Ecto neural progenitor cell (in vitro differentiated cells): ENCODE measurements at regions not wholly inside any gene's neighbourhood (a gene's known extent, or its start where the extent isn't known, plus 50 kb on each side); places are given as distances from the start of the nearest gene placed in this dataset.

Experiments used
- DNase-seq: peaks from one replicate; pipeline ENCODE4 v3.0.0-alpha.2; 2018; ENCODE audit warnings: low spot score

DNA sequence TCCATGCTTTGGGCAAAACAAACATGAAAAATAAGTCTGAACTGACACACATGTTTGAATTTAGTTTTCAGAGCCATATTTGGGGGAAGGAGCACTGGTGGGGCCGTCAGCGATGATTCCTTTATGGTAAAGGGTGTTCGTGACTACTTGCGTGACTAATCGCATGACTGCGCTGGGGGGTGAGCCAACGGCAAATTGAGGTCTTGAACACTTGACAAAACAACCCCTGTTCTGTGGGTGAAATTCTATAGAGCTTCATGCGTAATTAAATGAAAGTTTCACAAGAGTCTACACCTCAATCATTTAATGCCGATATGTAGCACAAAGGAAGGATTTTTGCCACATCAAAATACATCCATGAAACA lies 127.5 kb upstream of the CYP1B1 start:
- DNase-seq, result no peak

DNA sequence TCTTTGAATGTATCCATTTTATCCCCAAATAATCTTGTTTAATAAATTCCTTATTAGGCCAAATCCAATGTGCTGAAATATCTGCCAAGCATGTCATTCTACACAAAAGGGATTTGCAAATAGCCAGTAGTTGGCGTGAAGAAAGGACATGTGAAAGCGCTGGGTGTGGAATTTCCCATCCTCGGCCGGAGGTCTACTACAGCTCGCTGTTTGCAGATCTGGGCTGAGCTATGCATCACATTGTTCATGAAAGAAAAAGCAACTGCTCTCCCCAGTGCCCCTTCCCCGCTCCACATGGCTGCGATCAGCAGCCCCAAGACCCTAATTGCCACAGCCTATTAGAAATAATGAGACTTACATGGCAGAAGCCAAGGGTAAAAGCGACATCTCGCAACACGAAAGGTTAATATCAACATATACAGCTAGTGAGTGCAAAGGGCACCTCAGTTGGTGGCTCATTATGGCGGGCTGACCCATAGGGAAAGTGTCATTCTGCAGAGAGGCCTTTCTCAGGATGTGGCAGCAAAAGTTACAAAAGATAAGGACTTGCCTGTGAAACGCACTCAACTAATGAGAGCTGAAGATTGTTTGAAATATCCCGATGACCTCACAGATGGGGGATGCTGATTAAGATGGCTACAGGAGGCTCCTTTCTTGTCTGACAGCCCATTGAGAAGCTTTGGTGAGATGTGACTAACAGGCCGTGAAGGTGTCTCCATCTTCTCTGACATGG lies 126.9 kb upstream of the CYP1B1 start:
- DNase-seq, result no peak

DNA sequence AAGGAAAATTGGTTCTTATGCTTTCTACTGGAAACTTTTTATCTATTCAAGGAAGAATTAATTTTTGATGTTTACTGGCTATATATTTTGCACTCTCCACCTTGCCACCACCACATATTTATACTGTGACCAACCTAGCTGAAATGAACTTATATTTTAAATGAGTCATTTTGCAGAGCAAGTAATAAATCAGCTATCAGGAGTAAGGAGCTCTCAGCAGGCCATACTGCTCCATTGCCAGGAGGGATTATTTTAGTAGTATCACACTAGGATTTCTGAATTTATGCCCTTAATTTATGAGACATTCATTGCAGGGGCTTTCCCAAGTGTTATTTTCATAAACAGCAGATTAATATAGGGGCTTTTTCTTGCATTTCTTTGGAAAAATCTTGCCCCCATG lies 125.8 kb upstream of the CYP1B1 start:
- DNase-seq, result no peak

DNA sequence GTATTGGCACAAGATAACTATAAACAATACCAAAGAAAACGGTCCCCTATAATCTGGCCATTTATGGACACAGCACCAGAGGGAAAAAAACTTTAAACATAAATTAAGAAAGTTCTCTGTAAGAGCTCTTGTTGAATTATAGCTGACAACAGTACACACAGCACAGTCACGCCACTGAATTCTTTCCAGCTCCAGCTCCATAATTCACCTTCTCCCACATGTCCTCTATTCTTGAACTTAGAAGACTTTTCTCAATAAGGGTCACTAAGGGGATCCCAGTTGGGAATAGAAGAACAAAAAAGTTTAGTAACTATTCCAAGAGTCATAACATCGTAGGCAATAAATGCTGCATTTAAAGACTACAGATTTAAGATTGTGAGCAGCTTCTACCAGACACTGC lies 124.6 kb upstream of the CYP1B1 start:
- no peak for DNase-seq

DNA sequence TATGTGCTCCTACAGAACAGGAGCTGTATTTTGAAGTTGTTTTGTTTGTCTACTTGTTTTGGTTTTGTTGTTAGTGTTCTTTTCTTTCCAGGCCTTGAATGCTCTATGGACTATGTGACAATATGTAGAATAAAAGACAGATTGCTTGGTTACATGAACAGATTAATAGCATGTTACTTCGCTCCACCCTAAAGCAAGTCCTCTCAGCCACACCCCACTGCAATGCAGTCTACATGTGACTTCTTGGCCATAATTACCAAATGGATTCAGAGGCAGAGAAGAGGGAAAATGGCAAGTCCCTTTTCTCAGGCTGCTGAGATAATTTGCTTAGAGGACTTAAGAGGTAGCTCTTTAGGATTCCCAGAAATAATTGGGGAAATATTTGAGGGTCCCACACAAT lies 123.2 kb upstream of the CYP1B1 start:
- DNase-seq, result no peak

DNA sequence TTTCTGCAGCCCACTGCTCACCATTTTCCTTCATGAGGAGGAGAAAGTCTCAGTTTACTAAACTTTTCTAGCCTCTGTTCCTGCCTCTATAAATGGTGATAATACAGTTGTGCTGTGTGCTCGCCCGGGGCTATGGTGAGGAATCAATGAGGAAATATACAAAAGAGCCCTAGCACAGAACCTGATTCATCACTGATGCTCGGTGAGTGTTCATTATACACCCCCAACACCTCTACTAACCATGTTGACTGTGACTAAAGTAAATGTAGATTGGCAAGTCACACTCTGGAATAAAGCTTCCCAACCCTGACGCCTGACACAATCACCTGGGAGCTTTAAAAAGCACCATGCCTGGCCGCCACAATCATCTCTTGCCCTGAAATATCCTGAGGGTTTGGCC lies 118.8 kb upstream of the CYP1B1 start:
- no peak for DNase-seq

DNA sequence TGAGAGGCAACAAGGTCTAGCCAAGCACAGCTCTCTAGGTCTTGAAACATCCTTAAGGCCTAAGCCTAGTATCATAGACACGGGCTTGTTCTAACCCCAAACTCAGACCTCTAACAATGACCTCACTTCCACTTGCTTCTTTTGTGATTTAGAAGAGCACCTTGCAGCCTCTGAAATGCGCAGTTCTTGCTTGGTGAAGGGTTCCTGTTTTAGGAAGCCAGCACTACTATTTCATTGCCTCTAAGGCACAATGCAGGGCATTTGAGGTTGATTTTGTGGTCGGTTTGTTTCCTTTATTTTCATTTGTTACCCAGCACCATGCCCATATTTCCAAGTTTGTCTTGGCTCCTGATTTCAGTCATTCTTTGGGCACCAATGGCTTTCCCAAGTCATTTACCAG lies 117.0 kb upstream of the CYP1B1 start:
- DNase-seq, result no peak

DNA sequence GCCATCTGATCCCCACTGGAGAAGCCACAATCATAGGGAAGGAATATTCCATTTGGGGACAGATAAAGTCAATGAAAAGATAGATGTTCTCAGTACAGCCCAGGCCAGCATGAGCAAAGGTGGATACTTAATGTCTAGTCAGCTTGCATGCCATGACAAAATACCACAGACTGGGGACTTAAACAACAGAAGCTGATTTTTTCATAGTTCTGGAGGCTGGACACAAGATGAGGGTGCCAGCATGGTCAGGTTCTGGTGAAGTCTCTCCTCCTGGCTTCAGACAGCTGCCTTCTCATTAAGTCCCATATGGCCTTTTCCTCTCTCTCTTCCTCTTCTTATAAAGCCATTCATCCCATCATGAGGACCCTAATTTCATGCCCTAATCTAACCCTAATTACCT lies 116.1 kb upstream of the CYP1B1 start:
- DNase-seq, result no peak

DNA sequence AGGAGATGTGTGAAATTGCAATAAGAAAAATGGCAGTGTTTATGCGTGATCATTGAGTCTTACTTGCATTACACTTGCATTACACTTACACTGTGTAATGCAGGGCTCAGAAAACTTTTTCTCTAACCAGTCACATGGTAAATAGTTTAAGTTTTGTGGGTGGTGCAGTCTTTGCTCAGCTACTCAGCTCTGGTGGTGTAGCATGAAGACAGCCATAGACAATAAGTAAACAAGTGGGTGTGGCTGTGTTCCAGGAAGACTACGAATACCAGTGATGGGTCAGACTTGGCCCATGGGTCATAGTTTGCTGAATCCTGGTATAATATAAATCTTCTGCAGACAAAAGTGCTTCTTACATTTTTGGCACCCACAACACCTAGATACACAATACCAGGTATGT lies 115.6 kb upstream of the CYP1B1 start:
- DNase-seq, result no peak

DNA sequence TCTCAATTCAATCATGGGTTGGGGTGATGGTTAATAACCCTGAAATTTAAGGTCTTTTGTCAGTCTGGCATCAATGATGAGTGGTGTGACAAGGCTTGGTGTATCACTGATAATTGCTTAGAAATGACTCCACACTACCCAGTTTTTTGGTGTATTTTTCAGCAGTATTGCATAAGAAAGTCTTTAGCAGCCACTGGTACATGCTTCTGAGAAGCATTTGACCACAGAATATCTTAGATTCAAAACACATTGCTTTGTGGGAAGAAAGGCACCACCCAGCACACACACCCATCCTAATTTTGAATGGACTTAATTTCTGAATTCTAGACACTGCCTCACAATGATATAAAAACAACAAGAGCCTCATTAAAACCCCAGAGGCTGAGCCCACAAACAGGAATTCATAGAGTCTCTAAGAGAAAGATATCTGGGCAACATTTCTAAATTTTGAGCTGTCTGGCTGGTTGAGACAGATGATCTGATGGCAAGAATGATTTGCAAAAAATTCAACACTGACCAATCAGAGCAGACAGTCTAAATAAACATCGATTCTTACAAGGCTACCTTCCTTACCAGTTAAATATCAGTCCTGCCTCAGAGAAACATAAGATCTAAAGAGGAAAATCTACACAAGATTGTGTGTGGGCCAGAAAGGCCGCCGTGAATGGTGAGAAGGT lies 114.7 kb upstream of the CYP1B1 start:
- DNase-seq, result no peak

DNA sequence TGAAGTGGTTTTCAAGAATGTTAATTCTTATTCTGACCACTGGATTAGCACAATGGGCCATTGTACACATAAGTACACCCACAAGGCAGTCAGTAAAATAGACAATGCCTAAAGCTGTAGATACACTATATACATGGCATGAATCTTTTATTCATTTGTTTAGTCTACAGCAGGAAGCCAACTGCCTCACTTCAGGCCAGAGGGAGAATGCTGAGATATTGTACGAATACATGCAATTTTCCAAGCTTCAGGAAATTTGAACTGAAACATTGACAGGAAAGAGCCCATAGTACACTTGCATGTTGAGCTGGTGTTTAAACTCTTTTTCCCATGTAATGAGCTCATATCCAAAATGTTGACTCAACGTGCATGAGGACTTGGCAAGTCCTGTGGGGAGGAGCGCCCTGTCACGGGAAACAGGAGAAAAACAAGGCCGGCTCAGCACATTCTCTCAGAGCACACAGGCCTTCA lies 111.6 kb upstream of the CYP1B1 start:
- no peak for DNase-seq

DNA sequence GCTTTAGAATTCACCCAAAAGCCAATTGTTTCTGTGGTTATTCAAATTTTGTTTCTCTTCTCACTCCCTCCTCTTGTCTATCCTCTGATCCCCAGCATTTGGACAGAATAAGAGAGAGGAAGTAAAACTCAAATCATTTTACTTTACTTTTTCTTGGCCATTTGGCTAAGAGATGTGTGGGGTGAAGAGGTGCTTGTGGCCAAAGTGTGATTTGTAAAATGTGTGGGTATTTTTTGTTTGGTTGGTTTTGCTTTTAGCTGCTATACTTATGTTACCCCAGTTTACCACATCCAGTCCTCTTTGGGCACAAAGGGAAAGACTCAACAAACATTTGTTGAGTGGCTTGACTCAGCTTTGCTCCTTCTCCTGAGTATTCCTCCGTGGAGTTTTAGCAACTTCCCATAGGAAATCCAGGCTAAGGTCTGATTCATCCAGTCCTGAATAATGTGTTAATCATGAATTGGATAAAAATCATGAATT lies 109.1 kb upstream of the CYP1B1 start:
- no peak for DNase-seq

DNA sequence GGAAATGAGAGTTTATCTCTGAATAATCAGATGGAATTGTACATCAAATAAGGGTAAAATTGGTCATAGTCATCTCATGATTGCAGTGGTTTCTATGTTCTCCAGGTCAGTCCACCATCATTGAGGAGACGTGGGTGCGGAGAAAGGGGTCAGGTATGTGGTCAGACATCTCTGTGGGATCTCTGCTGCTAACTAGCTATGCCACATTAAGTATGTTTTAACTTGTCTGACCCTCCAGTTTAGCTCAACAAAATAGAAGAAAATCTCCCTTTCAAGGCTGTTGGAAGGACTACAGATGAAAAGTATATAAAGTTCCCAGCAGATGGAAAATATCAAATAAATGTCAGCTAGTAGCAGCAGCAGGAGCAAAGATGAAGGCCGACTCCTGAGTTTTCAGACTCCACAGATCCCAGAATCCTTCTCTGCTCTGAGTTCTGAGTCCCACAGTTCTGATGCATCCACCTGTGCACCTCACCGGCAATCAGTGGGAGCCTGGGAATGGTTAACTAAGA lies 106.6 kb upstream of the CYP1B1 start:
- DNase-seq, result no peak

DNA sequence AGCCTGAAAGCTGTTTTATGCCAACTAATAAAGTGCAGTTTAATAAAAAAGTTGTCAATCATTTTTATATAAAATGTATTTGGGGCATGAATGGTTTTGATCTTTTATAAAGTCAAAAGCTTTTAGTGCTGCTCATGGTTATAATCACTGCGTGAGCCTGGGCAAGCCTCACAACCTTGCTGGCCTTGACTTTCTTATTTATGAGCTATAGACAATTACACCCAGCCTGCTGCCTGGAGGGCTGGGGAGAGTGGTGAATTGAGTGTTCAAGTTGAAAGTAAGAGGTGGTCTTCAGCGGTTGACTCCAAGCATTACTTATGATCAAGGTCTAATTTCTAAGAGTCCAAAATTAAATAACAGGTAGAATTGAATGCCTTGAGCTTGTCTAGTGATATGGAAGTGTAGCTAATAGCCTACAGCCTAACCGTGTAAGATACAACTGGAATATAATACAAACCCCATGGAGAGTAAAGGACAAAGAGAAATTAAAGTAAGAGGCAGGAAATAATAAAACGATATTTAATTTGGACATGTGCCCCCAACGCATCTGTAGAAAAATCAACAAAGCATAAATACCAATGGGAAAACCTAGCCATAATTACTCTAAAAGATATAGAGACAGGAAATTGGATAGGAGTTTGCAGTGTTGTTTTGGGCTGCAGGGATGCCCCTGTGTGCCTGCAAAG lies 106.0 kb upstream of the CYP1B1 start:
- no peak for DNase-seq

DNA sequence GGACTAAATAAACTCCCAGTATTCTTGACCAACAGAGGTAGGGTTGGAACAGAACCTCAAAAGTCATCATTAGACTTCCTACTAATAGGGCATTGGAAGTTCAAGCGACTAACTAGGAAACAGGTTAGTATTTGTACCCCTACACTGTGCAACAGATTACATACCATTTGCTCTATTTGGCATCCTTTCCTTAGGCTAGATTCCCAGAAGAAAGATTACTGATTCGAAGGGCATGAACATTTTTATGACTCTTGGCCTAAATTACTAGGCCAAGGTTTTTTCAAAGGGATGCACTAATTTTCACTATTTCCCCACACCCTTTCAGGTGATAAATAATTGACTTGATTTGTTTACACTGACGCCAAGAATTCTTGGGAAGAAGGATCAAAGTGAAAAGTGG lies 104.8 kb upstream of the CYP1B1 start:
- no peak for DNase-seq

DNA sequence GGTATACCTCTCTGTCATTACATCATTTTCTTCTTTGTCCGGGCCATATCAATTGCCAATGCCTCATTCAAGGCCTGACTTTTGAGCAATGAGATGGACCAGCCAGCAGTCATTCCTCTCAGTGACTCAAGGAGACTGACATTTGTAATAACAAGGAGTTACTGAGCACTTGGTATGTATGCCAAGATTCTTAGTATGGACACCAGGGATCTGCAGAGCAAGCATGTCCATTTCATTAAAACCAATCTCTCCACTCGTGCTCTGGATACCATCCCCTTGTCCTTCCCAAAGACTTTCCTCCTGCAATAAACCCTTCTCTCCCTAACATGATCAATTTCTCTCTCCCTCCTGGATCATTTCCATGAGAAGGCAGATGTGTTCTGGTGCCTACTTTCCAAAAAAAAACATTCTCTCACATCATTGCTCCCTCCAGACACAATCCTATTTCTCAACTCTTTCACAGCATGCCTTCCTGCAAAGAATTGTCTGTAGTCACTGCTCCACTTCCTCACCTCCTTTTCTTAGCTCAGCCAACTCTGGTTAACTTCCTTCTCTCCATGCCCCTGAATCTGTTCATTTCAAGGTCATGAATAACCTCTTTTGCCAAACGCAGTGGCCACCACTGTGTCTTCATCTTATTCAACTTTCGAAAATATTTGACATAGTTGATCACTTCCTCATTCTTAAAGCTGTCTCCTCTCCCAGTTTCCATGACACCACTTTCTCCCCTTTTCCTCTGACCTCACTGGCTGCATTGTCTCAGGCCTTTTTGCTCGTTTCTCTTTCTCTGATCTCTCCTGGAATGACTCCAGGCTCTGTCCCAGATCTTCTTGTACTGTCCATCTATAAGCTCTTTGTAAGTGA lies 102.8 kb upstream of the CYP1B1 start:
- no peak for DNase-seq

DNA sequence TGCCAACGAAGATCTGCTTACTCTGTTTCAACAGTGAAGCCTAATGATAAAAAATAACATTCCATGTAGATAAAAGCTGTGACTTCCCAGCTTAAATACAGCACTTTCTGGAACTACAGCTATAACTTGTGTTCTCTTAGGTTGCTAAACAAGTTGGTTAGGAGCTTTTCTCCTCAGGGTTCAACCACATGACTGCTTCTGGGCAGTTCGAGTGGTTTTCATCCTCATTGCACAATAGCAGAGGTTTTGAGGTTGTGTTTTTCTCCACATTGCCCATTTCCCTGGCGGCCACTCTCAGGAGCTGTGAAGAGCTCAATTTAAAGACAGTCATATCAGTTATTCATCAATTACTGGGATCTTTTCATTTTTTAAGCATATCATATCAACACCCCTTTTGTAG lies 102.2 kb upstream of the CYP1B1 start:
- no peak for DNase-seq

DNA sequence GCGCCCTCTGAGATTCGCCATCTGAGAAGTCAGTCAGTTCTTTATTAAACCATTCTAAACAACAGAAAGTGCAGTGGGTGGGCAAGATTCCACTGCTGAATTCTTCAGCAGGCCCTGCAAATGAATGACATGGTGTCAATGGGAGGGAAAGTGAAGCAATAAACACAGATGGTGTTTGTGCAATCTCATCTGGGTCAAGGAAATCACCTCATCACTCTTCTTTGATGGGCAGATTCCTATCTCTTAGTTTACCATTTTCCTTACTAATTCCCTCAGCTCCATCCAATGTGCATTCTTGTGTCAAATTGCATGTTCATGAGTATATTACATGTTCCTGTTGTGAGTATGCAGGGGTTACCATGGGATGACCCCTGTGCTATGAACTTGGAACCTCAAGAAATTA lies 100.7 kb upstream of the CYP1B1 start:
- no peak for DNase-seq

DNA sequence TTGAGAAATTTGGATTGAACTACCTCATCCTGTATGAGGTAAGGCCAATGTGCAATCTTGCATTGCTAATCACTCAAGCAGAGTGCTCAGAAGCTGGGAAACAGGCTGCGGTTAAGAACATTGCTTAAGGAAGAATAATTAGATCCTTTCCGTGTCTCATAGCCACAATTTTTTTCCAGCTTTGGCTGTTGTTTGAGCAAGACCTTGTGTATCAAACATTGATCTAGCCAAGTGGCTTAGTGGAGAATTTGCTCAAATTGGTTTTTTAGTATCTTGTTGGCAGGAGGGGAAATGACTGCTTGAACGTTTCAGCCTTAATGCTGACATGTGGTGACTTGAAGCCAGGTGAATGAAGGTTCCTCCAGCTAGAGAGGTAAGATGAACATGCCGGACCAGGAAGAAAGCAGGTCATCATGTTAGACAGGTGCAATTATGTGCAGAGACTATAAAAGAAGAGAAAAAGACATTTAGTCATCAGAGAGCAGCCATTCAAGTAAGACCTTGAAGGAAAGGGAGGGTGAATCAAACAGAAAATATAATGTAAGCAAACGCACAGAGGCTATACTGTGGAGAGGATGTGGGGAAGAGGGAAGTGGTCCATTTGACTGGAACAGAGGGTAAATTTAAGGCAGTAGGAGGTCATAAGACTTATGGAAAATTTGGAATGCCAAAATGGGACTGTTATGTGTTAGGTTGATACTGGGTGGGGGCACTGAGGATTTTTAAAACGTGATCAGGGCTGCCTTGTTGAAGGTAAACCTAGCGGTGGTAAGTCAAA lies 98.9 kb upstream of the CYP1B1 start:
- no peak for DNase-seq

DNA sequence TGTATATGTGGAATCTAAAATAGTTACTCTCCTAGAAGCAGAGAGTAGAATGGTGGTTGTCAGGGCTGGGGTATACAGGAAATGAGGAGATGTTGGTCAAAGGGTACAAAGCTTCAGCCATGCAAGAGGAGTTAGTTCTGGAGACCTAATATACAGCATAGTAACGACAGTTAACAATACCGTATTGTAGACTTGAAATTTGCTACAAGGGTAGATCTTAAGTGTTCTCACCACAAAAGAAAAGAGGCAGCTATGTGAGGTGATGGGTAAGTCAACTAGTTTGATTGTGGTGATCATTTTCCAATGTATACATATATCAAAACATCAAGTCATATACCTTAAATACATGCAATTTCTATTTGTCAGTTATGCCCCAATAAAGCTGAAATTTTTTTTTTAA lies 98.2 kb upstream of the CYP1B1 start:
- DNase-seq, result no peak

DNA sequence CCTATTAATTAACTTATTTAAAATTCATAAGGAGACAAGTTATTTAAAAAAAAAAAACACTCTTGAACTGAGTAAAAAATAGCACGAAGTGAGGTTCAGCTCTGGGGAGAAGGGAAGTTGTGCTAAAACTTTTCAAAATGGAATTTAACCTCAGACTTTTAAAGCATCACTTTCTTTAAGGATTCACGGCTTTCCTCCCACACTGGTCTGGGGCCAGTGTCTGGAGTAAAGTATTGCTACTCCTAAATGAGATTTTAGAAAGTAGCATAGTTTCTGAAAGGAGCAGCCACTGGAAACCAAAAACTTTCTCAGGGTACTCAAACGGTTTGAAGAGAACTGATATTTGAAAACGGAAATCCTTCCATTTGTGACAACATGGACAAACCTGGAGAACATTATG lies 97.7 kb upstream of the CYP1B1 start:
- no peak for DNase-seq
